Dermis blood vessel endothelial cell (primary cell): ENCODE measurements at regions not wholly inside any gene's neighbourhood (a gene's known extent, or its start where the extent isn't known, plus 50 kb on each side); places are given as distances from the start of the nearest gene placed in this dataset.
"Not testable (repeated sequence)": the region's sequence is repeated elsewhere in the genome, so short reads cannot be mapped to it uniquely, and the experiment has no call there.

Experiments used
- DNase-seq: peaks from one replicate; pipeline ENCODE4 v3.0.0; 2010

DNA sequence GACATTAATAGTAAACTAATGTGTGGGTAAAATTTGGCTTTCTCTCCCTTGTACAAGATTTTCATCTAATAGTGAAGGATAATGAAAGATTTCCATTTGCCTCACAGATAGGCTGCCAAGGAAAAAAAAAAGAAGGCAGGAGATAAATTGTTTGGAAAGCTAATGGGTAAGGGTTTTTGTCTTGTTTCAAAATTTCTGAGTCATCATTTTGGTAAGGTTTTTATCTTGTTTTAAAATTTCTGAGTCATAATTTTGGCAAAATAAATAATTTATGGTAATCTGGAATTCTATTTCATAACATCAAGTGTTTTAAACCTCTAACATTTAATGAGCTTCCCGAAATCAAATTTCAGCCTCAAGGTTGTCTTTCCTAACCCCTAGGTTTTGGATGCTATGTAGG is 1035.7 kb upstream of the FBXO33 start:
- no peak for DNase-seq

DNA sequence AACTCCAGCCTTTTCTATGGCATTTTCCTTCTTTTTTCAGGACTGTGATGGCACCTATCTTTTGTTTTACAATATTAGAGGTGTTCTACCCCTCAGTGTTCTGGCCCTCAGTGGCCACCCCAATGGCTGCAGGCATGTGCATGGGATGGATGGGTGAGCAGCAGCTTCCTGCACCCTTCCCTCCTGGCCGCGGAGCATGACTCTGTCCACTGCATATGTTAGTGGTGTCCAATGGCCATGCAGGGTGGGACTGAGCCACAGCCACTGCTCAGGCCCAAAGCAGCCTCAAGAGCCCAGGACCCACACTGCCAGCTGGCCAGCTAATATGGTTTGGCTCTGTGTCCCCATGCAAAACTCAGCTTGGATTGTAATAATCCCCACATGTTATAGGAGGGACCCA is 1032.3 kb upstream of the FBXO33 start:
- DNase-seq, result no peak

DNA sequence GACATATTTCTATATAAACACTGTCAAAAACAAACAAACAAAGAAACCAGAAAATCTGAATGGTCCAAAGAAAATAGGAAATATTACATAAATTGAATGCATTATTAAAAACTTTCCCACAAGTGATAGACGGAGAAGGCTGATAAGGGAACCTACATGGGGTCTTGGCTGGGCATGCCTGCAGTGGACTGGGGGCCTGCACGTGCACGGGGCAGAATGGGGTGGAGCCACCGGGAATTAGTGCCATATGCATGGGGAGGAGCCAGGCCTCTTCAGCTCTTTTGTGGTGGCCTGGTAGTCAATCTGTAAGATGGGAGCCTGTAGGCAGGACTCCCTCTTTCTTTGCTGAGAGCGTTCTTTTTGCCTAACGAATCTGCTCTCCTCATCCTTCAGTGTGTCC is 1031.7 kb upstream of the FBXO33 start:
- DNase-seq, result no peak

DNA sequence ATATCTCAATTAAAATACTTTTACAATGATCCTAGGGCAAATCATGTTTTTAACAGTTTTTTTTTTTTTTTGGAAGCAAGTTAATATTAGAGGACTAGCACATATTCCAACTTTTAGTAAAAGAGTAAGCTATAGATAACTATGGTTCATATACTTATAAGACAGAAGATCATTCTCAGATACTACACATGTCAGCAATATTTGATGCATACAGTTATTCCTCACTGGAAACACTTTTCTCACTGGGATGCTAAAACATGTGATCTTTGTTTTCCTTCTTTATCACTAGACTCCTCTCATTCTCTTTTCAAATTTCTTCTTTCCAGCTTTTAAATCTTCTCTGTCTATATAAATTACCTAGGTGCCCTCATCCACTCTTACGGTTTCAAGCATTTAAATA is 1020.4 kb upstream of the FBXO33 start:
- no peak for DNase-seq

DNA sequence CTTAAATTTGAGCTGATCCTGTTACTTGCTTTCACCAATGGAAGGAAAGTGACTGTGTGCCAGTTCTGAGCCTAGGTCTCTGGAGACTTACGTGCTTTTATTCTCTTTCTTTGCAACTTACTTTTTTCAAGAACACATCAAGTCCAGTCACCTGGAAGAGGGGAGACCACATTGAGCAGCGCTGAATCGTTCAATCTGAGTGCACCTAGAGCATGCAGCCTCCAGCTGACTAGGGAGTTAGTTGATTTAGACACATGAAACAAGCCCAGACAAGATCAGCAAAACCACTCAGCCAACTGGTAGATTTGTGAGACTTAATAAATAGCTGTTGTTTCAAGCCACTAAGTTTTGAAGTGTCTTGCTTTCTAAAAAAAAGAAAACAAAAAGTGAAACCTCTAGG is 1014.8 kb upstream of the FBXO33 start:
- no peak for DNase-seq

DNA sequence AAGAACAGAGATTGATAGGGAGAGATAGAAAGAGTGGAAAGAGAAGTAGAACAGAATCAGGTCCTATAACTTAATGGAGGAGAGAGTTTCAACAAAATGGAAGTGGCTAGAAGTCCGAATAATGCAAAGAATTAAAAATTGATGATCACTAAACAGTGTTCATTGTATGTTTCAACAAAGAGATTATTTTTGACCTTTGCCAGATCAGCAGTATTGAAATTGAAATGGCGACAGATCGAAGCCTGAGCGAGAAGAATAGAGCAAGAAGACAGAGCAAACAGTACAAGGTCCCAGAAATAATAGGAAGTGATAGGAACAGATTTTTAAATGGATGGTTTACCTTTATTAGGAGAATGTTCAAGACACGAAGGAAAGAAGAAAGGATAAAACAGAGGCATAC is 1012.8 kb upstream of the FBXO33 start:
- DNase-seq, result no peak

DNA sequence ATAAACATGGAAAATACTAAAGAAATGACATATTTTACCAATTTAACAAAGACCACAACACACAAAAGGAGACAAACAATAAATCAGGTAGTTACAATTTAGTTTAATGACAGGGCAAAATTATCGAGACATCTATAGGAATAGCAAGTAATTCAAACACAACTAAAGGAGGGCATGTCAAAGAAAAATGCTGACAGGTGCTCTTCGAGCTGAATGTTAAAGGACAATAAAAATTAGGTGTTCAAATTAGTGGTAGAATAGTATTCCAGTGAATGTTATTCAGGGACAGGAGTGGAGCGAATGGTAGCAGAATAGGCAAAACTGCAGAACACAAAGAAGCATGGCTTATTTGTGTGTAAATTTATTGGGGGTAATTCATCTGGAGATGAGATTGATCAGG is 1004.3 kb upstream of the FBXO33 start:
- DNase-seq, result no peak

DNA sequence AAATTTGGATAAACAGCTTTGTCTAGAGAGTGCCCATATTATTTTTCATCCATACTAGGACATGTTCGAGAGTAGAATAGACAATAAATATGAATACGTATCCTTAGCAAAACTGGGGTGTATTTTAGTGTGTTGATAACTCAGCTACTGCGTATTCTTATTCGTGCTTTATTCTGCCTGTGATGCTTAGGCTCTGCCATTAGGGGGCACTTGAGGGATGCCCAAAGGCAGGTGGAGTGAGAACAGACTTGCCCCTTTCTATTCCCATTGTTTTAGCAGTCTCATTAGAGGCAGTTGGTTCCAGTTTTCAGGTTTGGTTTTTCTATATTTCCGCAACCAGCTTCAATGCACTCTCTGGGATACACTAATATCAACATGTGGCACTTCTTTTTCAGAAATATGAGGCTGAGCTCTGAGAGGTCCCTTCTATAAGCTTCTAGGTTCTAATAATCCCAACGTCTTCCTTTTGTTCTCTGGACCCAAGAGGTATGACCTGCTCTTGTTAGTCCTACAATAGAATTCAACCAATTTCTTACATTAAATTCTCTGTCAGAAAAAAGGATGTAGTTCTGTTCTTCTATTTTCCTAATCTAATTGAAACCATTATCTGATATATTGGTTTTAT is 985.7 kb upstream of the FBXO33 start:
- no peak for DNase-seq

DNA sequence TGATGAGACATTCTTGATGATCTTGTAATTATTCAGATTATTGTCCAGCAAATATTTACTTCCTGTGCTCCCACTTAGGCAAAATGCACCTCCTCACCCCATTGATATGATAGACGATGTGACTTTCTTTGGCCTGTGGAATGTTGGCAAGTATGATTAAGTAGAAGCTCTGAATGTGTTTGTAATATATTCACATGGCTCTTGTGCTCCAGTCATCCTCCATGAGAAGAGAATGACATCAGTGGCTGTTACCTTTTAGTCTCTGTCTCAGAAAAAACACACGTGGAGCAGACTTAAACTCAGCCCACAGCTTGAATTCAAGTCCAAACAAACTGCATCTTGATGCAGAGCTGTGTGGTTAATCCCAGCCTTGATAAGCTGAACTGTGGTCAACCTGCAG is 984.3 kb upstream of the FBXO33 start:
- no peak for DNase-seq

DNA sequence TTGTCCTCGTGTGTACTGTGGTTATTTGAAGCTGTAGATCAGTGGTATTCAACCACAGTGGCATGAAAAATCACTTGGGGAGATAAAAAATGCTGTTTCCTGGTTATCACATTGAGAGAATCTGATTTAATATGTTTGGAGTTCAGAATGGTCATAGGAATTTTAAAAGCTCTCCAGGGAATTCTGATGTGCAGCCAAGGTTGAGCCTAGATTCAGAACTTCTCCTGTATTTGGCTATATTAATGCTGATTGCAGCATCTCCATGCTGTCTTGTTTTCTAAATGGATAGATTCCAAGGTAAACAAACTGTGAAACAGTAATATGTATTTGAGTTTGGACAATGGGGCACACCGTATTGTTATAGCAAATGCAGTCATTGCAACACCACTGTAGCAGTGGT is 982.2 kb upstream of the FBXO33 start:
- no peak for DNase-seq

DNA sequence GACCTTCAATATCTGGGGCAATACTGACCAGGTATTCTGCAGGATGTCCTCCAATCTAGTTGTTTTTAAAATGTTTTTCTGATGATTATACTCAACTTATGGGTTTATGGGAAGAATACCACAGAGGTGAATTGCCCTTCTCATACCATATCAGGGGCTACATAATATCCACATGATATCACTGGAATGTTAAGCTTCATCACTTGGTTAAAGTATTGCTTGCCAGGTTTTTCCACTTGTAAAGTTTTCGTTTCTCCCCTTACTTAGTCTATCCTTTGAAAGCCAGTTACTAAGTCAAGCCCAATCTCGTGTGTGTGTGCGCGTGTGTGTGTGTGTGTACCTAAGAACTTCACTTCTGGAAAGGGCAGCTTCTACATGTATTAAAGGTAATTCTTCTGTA is 980.9 kb upstream of the FBXO33 start:
- DNase-seq, result no peak

DNA sequence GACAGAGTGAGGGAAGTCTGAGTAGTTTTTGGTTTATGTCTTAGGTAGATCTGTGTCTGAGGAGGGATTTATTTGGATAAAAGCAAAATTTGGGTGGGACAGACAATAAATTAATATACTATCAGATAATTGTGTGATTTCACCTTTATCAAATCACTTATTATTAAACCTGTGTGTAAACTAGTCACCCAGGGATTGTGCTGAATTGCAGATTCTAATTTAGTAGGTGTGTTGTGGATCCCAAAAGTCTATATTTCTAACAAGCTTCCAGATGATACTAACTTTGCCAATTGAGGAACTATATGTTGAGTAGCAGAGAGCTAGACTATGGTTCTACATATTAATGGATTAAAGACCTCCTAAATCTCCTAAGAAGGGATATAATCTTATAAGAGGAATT is 978.5 kb upstream of the FBXO33 start:
- no peak for DNase-seq

DNA sequence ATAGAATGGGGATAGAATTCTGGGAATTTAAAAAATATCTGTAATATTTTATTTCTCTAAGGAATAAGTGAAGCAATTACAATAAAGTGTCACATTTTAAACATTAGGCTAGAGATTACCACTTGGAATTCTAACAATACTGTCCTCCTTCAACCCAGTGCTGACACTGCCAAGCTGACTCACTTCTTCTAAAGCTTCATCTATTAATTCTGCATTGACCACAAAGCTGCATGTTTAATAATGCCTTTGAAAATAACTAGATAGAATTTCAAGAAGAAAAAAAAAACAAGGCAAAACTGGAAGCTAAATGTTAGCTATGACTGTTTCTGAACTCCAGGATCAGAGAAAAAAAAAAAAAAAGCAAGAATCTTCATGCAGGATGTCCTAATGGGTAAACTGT is 970.7 kb upstream of the FBXO33 start:
- DNase-seq, result no peak

DNA sequence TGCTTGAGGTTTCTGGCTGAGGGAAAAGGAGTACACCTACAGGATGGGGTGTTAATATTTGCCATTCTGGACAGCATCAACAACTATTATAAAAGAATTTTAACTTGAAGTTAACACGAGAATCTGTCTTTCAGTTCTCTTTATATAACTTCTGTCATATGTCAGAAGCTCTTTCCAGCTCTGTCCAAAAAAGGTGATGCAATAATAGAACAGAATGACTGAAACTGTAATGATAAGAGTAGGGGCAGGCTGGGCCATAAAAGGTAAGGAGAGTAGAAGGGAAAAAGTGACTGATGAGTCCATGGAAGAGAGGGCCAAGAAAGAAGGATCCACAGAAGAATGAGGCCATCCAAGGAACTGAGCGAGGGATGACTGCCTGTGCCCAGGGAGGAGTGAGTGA is 966.7 kb upstream of the FBXO33 start:
- no peak for DNase-seq

DNA sequence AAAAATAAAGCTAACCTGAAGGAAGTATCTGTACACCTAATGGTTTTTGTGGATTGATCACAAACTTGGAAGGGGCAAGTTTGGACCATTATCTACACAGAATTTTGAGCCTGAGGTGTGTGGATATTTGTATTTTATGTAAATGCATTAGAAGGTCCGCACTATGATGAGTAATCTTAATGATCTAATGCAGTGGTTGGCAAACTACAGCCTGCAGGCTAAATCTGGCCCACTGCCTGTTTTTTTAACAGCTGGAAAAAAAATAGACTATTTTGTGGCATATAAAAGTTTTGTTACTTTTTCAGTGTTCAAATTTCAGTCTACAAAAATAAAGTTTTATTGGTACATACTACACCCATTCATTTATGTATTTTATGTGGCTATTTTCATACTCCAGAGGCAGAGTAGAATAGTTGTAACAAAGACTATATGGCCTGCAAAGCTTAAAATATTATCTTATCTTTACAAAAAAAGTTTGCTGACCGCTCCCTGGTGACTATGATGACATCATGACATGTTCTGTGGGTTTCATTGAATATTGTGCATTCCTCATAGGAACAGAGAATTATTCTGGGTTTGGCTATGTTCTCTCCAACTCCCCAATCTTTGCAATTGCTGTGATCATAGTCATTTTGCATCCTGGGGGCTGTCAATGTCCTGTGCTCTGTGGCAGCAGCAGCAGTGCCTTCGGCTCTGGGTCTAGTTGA is 962.6 kb upstream of the FBXO33 start:
- no peak for DNase-seq

DNA sequence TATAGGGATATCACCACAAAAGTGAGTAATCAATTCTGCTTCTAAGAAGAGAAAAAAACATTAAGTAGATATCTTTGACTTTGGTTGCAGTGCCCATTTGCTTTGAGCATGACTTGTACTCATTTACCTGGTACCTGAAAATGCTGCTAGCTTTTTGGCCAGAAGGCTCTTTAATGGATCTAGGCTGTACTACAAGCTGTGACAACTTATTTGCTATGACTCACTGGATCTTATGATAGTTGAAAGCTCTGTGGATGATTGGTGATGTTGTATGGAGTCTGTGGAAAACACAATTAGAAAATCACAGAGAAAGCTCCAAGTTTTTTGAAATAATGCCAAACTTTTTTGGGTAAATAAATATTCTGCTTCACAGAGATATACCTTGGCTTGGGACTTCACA is 960.9 kb upstream of the FBXO33 start:
- no peak for DNase-seq

DNA sequence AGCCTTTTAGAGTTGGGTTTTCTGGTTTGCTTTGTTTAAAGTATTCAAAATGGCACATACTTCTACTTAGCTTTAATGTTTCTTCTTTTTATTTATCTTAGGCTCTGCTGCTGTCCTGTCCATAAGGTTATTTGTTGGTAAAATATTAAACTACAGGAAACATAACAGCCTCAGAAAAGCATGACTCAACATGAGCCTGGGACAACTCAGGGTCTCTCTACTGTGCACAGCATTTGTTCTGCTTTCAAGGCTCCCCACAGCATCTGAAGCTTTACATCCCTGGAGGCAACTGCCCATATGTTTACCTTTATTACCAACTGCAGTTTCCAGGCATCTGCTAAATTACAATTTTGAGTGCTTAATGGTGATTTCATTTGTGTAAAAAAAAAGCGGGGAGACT is 954.2 kb upstream of the FBXO33 start:
- DNase-seq, result no peak

DNA sequence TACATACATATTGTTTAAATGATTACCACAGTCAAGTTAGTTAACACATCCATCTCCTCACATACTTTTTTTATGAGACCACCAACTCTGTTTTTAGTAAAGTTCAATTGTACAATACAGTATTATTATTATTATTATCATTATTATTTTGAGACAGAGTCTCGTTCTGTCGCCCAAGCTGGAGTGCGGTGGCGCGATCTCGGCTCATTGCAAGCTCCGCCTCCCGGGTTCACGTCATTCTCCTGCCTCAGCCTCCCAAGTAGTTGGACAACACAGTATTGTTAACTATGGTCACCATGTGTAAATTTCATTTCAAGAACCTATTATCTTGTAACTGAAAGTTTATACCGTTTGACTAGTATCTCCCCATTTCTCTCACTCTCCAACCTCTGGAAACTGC is 942.0 kb upstream of the FBXO33 start:
- no peak for DNase-seq

DNA sequence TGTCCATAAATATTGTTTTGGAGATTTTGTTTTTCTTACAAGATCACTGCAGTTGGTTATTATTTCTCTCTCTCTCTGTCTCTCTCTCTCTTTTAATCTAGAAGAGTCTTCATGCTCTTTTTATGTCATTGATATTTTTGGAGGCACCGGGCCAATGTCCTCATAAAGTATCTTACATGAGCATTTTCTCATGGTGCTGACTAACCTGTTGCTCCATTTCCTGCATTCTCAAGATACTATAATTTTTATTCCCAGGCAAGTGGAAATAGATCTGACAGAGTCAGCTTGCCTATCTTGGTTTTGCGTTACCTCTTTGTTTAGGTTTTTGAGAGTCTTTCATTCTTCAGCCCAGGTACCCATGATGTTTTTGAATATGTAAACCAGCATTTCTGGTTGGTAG is 938.8 kb upstream of the FBXO33 start:
- no peak for DNase-seq

DNA sequence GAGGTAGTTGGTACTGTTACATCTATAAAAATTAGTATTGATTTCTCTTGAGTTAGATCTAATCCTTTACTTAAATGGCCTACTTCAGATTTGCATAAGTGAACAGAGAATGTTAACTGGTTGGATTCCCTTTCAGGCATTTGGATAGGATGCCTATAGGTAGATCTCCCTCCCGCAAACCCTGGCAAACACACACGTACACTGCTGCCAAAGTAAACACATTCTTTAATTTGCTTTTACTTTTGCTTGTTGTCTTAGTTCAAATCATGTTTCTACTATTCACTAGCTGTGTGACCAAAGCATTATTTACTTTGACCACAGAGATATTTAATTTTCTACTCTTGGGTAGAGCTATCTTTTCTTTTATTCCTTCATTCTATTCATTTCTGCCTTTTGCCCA is 936.1 kb upstream of the FBXO33 start:
- no peak for DNase-seq

DNA sequence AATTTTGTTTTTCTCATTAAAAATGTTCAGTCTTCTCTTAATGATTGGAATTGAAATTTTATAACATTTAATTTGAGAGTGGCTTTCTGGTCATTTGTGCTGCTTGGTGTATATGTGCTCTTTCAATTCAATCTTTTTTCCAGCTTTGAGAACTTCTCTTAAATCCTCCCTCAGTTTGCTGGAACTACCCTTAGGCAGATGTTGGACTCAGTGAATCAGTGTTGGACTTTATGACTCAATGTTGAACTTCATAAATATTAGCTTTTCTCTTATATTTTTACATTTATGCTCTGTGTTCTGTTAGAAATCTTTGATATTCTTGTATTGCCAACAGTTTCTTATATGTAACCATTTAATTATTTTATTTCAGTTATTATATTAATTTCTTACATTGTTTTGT is 935.5 kb upstream of the FBXO33 start:
- no peak for DNase-seq

DNA sequence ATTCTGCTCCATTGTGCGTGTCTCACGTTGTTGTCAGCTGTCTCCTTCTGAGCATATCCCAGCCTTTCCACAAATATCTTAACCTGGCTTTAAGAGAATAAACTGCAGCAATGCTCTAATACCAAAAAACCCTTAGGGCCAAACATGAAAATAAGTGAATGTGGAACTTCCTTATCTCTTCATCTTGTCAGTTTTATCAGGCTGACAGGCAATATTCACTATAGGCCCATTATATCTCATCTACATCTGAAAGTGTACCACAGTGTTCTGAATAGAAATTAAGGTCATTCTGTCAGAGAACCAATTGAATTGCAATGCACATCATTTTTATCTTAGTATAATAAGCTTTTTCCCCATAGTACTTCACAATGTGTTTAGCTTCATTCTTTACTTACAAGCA is 933.1 kb upstream of the FBXO33 start:
- no peak for DNase-seq

DNA sequence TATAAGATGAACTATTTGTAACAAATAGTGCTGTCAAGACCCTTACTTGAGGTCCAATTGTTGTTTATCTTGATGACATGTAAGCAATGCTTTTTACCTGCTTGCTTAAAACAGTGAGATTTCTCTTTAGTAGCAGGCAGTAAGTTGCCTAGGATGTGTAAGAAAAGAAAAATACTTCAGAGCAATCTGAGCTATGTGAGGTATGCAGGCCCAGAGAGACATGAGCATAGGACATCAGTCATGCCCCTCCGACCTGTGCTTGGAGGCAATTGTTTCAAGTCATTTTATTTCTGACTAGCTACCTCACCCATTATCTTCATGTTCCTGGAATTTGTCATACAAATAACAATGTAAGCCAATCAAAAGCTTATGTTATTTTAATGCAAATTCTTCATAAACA is 930.6 kb upstream of the FBXO33 start:
- DNase-seq, result no peak

DNA sequence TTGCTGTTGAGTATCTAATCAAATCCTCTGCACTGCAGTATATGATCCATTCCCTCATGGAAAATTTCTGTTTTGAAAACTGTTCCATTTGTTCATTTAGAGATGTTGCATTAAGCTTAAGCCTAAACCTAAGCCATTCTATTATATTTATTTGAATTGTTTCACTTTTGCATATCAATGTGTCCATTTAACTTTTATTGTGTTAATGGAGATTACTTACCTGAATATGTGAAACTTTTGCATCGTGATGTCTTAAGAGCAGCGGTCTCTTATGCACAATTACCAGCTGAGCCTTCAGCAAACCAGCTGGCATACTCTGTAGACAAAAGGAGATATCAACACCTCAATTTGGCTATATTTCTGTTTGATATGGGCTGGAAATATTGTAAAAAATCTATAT is 922.5 kb upstream of the FBXO33 start:
- DNase-seq, result no peak

DNA sequence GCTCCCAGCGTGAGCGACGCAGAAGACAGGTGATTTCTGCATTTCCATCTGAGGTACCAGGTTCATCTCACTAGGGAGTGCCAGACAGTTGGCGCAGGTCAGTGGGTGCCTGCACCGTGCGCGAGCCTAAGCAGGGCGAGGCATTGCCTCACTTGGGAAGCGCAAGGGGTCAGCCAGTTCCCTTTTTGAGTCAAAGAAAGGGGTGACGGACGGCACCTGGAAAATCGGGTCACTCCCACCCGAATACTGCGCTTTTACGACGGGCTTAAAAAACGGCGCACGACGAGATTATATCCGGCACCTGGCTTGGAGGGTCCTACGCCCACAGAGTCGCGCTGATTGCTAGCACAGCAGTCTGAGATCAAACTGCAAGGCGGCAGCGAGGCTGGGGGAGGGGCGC is 915.9 kb upstream of the FBXO33 start:
- DNase-seq, result not testable (repeated sequence)
